Parathyroid adenoma (tissue), 2 donors: ENCODE measurements at regions not wholly inside any gene's neighbourhood (a gene's known extent, or its start where the extent isn't known, plus 50 kb on each side); places are given as distances from the start of the nearest gene placed in this dataset.

Source experiments
- H2AFZ ChIP-seq: fragments of 300-600 bp; sonication (generic); one replicate; pipeline ENCODE4 v1.7.0; 2017; ENCODE audit warnings: antibody characterized with exemption, mild to moderate bottlenecking
- H3K27ac ChIP-seq: fragments of 300-600 bp; sonication (generic); one replicate; pipeline ENCODE4 v1.7.0; 2017
- H3K27me3 ChIP-seq: fragments of 300-600 bp; sonication (generic); one replicate; pipeline ENCODE4 v1.7.0; 2017; ENCODE audit warnings: low read length; ENCODE audit not compliant: control insufficient read depth, insufficient read depth
- H3K36me3 ChIP-seq: fragments of 300-600 bp; sonication (generic); one replicate; pipeline ENCODE4 v1.7.0; 2017; ENCODE audit warnings: low read length; ENCODE audit not compliant: control insufficient read depth, insufficient read depth
- H3K4me1 ChIP-seq: fragments of 300-600 bp; sonication (generic); one replicate; pipeline ENCODE4 v1.7.0; 2017; ENCODE audit warnings: control low read depth
- H3K4me2 ChIP-seq: fragments of 300-600 bp; sonication (generic); one replicate; pipeline ENCODE4 v1.7.0; 2017; ENCODE audit warnings: low read length
- H3K4me3 ChIP-seq: fragments of 300-600 bp; sonication (generic); one replicate; pipeline ENCODE4 v1.7.0; 2017; ENCODE audit warnings: low read depth, low read length
- H3K79me2 ChIP-seq: fragments of 300-600 bp; sonication (generic); one replicate; pipeline ENCODE4 v1.7.0; 2017; ENCODE audit warnings: control low read depth
- H3K9ac ChIP-seq: fragments of 300-600 bp; sonication (generic); one replicate; pipeline ENCODE4 v1.7.0; 2017; ENCODE audit warnings: mild to moderate bottlenecking
- H3K9me3 ChIP-seq: fragments of 300-600 bp; sonication (generic); one replicate; pipeline ENCODE4 v1.7.0; 2017; ENCODE audit warnings: low read length; ENCODE audit not compliant: control insufficient read depth
- CTCF ChIP-seq: fragments of 300-600 bp; sonication (generic); IDR thresholded peaks from one replicate; pipeline ENCODE4 v1.7.0; 2017; ENCODE audit warnings: antibody characterized with exemption, mild to moderate bottlenecking
- donor health status: primary hyperparathyroidism.

DNA sequence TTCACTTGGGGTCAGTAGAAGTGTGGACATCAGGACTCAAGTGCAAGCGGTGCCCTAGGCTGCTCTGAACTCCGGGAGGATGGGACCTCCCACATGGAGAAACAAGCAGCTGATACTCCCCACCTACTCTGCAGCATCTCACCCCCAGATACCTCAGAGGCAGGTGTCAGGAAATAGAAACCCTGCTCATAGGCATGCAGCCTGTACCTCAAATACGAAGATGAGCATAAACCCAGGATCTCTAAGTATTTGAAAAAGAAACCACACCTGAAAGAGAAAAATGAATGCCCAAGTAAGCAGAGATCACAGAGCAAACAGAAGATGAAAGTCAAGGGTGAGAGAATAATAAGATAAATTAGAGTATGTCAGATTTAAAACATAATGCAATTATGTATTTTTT is 75.6 kb upstream of the WSCD2 start:
- H3K9ac ChIP-seq, result no peak overlapping the region

DNA sequence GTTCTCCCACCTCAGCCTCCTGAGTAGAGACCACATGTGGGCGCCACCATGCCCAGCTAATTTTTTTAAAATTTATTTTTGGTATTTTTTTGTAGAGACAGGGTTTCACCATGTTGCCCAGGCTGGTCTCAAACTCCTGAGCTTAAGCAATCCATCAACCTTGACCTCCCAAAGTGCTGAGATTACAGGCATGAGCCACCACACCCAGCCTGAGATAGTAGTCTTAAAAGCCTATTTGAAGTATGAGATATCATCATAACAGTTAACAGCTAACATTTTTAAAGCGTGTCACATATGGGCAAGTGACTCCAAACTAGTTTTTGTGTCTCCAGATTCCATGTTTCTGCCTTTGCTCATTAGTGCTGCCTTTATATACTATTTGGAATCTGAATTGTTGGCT is 74.6 kb upstream of the WSCD2 start:
- Histone ChIP-seq H3K79me2 (no peaks in the 10 kb centered on the region), H3K9me3 (no peaks in the 10 kb centered on the region), H3K9ac (no peak overlapping the region), H2AFZ (no peak overlapping the region), H3K4me2 (no peak overlapping the region), H3K4me1 (no peaks in the 10 kb centered on the region), H3K27ac (no peak overlapping the region), H3K27me3 (no peaks in the 10 kb centered on the region), H3K36me3 (no peaks in the 10 kb centered on the region), H3K4me3 (no peak overlapping the region)
- TF ChIP-seq CTCF, result no peak

More for the DNA sequence above, 75.6 kb upstream of the WSCD2 start:
- Histone ChIP-seq H3K79me2 (no peaks in the 10 kb centered on the region), H3K4me1 (no peaks in the 10 kb centered on the region), H3K9me3 (no peaks in the 10 kb centered on the region), H3K36me3 (no peaks in the 10 kb centered on the region), H3K27me3 (no peaks in the 10 kb centered on the region), H3K27ac (no peak overlapping the region), H2AFZ (no peak overlapping the region), H3K4me3 (no peak overlapping the region), H3K4me2 (no peak overlapping the region)
- TF ChIP-seq CTCF, result no peak

DNA sequence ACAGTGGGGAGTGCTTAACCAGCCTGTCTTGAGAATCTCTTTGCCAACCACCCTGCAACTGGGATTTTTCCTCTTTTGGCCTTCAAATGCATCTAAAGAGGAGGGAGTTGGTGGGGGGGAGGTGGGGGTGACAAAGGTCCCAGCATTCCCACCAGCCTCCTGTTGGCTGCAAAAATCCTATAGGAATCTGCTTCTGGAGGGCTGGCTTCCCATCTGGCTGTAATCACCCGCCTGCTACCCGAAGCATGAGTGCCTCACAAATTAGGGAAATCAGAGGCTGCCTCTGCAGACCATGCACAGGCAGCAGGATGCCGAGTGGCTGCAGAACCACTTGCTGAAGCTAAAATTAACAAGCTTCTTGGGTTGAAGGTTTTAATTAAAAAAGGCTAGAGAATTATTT is 73.9 kb upstream of the WSCD2 start:
- Histone ChIP-seq H3K4me2 (no peak overlapping the region), H3K27ac (no peak overlapping the region), H3K9me3 (no peaks in the 10 kb centered on the region), H3K36me3 (no peaks in the 10 kb centered on the region), H2AFZ (no peak overlapping the region), H3K9ac (no peak overlapping the region), H3K27me3 (no peaks in the 10 kb centered on the region), H3K4me1 (no peaks in the 10 kb centered on the region), H3K4me3 (no peak overlapping the region), H3K79me2 (no peaks in the 10 kb centered on the region)
- no peak for TF ChIP-seq CTCF

- no peak overlapping the region for H3K9ac ChIP-seq
- no peak overlapping the region for H3K4me3 ChIP-seq
- no peaks in the 10 kb centered on the region for H3K4me1 ChIP-seq
- no peak overlapping the region for H3K4me2 ChIP-seq
- H3K27ac ChIP-seq, result no peak overlapping the region
- H3K79me2 ChIP-seq, result no peaks in the 10 kb centered on the region
- H3K9me3 ChIP-seq, result no peaks in the 10 kb centered on the region
- H3K36me3 ChIP-seq, result no peaks in the 10 kb centered on the region
- TF ChIP-seq CTCF, result no peak
- H3K27me3 ChIP-seq, result no peaks in the 10 kb centered on the region
- no peak overlapping the region for H2AFZ ChIP-seq
Observed at GRCh38 chr12:108060067-108060466, 69.0 kb upstream of the WSCD2 start.

DNA sequence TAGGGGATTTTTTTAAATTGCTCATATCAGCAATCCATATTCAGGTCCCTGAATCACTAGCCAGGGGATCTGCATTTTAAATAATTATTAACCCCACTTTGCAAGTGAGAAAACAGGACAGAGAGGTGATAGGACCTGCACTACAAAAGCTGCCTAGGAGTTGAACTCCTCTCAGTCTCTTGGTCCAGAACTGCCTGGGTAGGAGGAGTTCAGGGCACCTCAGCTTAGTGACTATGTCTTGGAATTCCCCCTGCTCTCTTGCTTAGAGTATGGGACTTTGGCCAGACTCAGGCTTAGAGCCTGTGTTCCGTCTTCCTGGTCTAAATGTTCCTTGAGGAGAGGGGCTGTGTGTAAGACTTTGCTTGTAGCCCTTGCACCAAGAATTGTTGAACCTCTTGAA is 68.2 kb upstream of the WSCD2 start:
- H3K27me3 ChIP-seq, result no peaks in the 10 kb centered on the region
- no peaks in the 10 kb centered on the region for H3K4me1 ChIP-seq
- TF ChIP-seq CTCF, result no peak
- no peak overlapping the region for H3K27ac ChIP-seq
- no peak overlapping the region for H3K4me3 ChIP-seq
- H3K9ac ChIP-seq, result no peak overlapping the region
- no peaks in the 10 kb centered on the region for H3K9me3 ChIP-seq
- H3K36me3 ChIP-seq, result no peaks in the 10 kb centered on the region
- no peak overlapping the region for H3K4me2 ChIP-seq
- H3K79me2 ChIP-seq, result no peaks in the 10 kb centered on the region
- H2AFZ ChIP-seq, result no peak overlapping the region
